B cell (primary cell): ENCODE measurements at regions not wholly inside any gene's neighbourhood (a gene's known extent, or its start where the extent isn't known, plus 50 kb on each side); places are given as distances from the start of the nearest gene placed in this dataset.

Source experiments
- ATAC-seq: fragments of 200-7000 bp; cut with Tn5 transposase; one replicate; pipeline ENCODE4 v1.10.0; 2021; ENCODE audit warnings: low read depth, mild to moderate bottlenecking, moderate number of reproducible peaks, moderate library complexity
- CTCF ChIA-PET: fragments of 350-600 bp; sonication (Branson Sonifier 250); formaldehyde crosslinking; loops from one replicate; lab custom pipeline; 2021; ENCODE audit warnings: antibody characterized with exemption, inconsistent platforms; lab: Charles Lee
- POLR2A ChIA-PET: fragments of 350-600 bp; sonication (Branson Sonifier 250); formaldehyde crosslinking; loops from one replicate; lab custom pipeline; 2021; ENCODE audit warnings: antibody characterized with exemption; lab: Charles Lee
- DNase-seq: peaks from one replicate; pipeline ENCODE4 v3.0.0; 2013
- H2AFZ ChIP-seq: 2 replicates; pipeline ENCODE4 v1.6.1; 2012; ENCODE audit warnings: mild to moderate bottlenecking, low read depth, low read length; ENCODE audit not compliant: insufficient read depth, poor library complexity, severe bottlenecking
- H3K27ac ChIP-seq, 2 donors: 1 replicate in 1 of 2; 2 replicates in 1 of 2; pipeline ENCODE4 v1.5.1; 2012 to 2013; ENCODE audit warnings: low read length in 2 of 2, mild to moderate bottlenecking in 2 of 2, moderate library complexity in 1 of 2
- H3K27me3 ChIP-seq, 4 experiments: fragments of 200-600 bp in 1 of 4; sonication (generic) in 1 of 4; replicated peaks in 1 of 4; 1 replicate in 2 of 4; 2 replicates in 2 of 4; pipeline versions ENCODE4 v1.6.1 to v1.7.0; 2013 to 2016; ENCODE audit warnings: low read length in 3 of 4, mild to moderate bottlenecking in 2 of 4, mixed read lengths in 1 of 4, moderate library complexity in 1 of 4; ENCODE audit not compliant: insufficient read depth in 4 of 4, control insufficient read depth in 3 of 4; ENCODE audit errors: control extremely low read depth in 1 of 4
- H3K36me3 ChIP-seq, 2 experiments: replicated peaks in 1 of 2; 1 replicate in 1 of 2; 2 replicates in 1 of 2; pipeline versions ENCODE4 v1.6.1 to v1.7.1; 2013; ENCODE audit warnings: low read length in 1 of 2; ENCODE audit not compliant: insufficient read depth in 2 of 2, control insufficient read depth in 1 of 2; ENCODE audit errors: control extremely low read depth in 1 of 2, extremely low read depth in 1 of 2
- H3K4me1 ChIP-seq, 2 donors: fragments of 200-600 bp in 1 of 2; sonication (generic) in 1 of 2; 1 replicate in 1 of 2; 2 replicates in 1 of 2; pipeline versions ENCODE4 v1.5.1 to v1.6.1; 2013 to 2017; ENCODE audit warnings: low read length in 2 of 2; ENCODE audit not compliant: control insufficient read depth in 2 of 2, insufficient read depth in 2 of 2
- H3K4me2 ChIP-seq: replicated peaks from 2 replicates; pipeline ENCODE3; 2012; ENCODE audit warnings: mild to moderate bottlenecking, low read depth, low read length; ENCODE audit not compliant: poor library complexity, severe bottlenecking
- H3K4me3 ChIP-seq, 5 experiments: fragments of 200-600 bp in 1 of 5; sonication (generic) in 1 of 5; 1 replicate in 3 of 5; 2 replicates in 2 of 5; pipeline versions ENCODE4 v1.5.1 to v1.7.0; 2011 to 2016; ENCODE audit warnings: low read length in 4 of 5, mild to moderate bottlenecking in 4 of 5, low read depth in 2 of 5, control low read depth in 1 of 5, moderate library complexity in 1 of 5; ENCODE audit not compliant: insufficient read depth in 1 of 5; ENCODE audit errors: control extremely low read depth in 1 of 5, extremely low read depth in 1 of 5
- H3K79me2 ChIP-seq: fragments of 200-600 bp; sonication (generic); one replicate; pipeline ENCODE4 v1.6.0; 2016; ENCODE audit warnings: low read length; ENCODE audit not compliant: control insufficient read depth, insufficient read depth
- H3K9ac ChIP-seq: fragments of 200-600 bp; sonication (generic); 2 replicates; pipeline ENCODE4 v1.6.1; 2017; ENCODE audit warnings: mild to moderate bottlenecking, low read length, moderate library complexity
- H3K9me3 ChIP-seq, 3 donors: one replicate each; pipeline versions ENCODE4 v1.6.1 to v1.7.1; 2013; ENCODE audit warnings: low read length in 2 of 3; ENCODE audit not compliant: control insufficient read depth in 2 of 3, insufficient read depth in 1 of 3; ENCODE audit errors: control extremely low read depth in 1 of 3
- H4K20me1 ChIP-seq: 2 replicates; pipeline ENCODE4 v1.6.0; 2012; ENCODE audit warnings: mild to moderate bottlenecking, low read length; ENCODE audit not compliant: insufficient read depth, control insufficient read depth, poor library complexity, severe bottlenecking
- H3K27ac Mint-ChIP-seq: one replicate; pipeline ENCODE4 v1.8.0; 2021; ENCODE audit warnings: mixed read lengths
- H3K27me3 Mint-ChIP-seq: one replicate; pipeline ENCODE4 v1.8.0; 2021; ENCODE audit warnings: mixed read lengths
- H3K4me1 Mint-ChIP-seq: one replicate; pipeline ENCODE4 v1.8.0; 2021; ENCODE audit warnings: mixed read lengths
- H3K4me3 Mint-ChIP-seq: one replicate; pipeline ENCODE4 v1.8.0; 2021; ENCODE audit warnings: mixed read lengths
- H3K9me3 Mint-ChIP-seq: one replicate; pipeline ENCODE4 v1.8.0; 2022; ENCODE audit warnings: mixed read lengths; ENCODE audit not compliant: insufficient read depth
- EZH2 ChIP-seq: IDR thresholded peaks from 2 replicates; pipeline ENCODE4 v1.6.1; 2012; ENCODE audit warnings: borderline replicate concordance, low read depth, mild to moderate bottlenecking, moderate library complexity, low read length; ENCODE audit not compliant: insufficient read depth, poor library complexity, severe bottlenecking
- WGBS: methylation state at CpG from one replicate; pipeline ENCODE4 v1.1.5; 2013; ENCODE audit warnings: missing lambda C conversion rate; ENCODE audit not compliant: insufficient coverage; 5-methylcytosine and 5-hydroxymethylcytosine counted together
- intact Hi-C: fragments of 100-400 bp; cut with micrococcal nuclease; formaldehyde crosslinking; loops from one replicate; pipeline ENCODE4 v1.10.0; 2022
- TF ChIP-seq, protein P1 (sequence below): fragments of 200-600 bp; IDR thresholded peaks from one replicate; pipeline ENCODE4 v1.8.0; 2022; ENCODE audit warnings: antibody characterized with exemption, mild to moderate bottlenecking

- H3K27me3 ChIP-seq = no peaks in the 10 kb centered on the region
- ATAC-seq = no peak
- no peaks in the 10 kb centered on the region for H3K27me3 Mint-ChIP-seq
- CTCF ChIA-PET = interaction anchor here (0.8 to 5.0 kb wide), 4 partner anchors 11 to 180 kb away, joined by 3 to 19 read pairs (median 3); no protein-coding TSS in a partner anchor
- WGBS = 34% methylated on average over 2 of the region's 5 CpGs
- peak overlapping the region; percentile 64 for H3K4me2 ChIP-seq
- H3K4me3 Mint-ChIP-seq = peak overlapping the region; percentile 38
- H3K4me1 Mint-ChIP-seq = peaks cover 75% of the 10 kb centered on the region
- no peak for TF ChIP-seq EZH2
- TF ChIP-seq, protein P1, sequence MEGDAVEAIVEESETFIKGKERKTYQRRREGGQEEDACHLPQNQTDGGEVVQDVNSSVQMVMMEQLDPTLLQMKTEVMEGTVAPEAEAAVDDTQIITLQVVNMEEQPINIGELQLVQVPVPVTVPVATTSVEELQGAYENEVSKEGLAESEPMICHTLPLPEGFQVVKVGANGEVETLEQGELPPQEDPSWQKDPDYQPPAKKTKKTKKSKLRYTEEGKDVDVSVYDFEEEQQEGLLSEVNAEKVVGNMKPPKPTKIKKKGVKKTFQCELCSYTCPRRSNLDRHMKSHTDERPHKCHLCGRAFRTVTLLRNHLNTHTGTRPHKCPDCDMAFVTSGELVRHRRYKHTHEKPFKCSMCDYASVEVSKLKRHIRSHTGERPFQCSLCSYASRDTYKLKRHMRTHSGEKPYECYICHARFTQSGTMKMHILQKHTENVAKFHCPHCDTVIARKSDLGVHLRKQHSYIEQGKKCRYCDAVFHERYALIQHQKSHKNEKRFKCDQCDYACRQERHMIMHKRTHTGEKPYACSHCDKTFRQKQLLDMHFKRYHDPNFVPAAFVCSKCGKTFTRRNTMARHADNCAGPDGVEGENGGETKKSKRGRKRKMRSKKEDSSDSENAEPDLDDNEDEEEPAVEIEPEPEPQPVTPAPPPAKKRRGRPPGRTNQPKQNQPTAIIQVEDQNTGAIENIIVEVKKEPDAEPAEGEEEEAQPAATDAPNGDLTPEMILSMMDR = no peak
- no peaks in the 10 kb centered on the region for H3K9me3 ChIP-seq
- H3K79me2 ChIP-seq = peaks cover 92% of the 10 kb centered on the region
- H2AFZ ChIP-seq = peak overlapping the region; percentile 16
- peak overlapping the region; percentile 50 for H3K27ac Mint-ChIP-seq
- peaks cover 18% of the 10 kb centered on the region for H4K20me1 ChIP-seq
- no peaks in the 10 kb centered on the region for H3K9me3 Mint-ChIP-seq
- H3K4me3 ChIP-seq = peak overlapping the region in 2 of 5 experiments; percentile 5 to 28
- H3K27ac ChIP-seq = peak overlapping the region; percentile 33 to 78
- intact Hi-C loops = loop anchor here (2.0 to 5.0 kb wide), 3 partner anchors 16 to 161 kb away; no protein-coding TSS in a partner anchor
- POLR2A ChIA-PET = no interaction called here
- peaks cover 51 to 53% of the 10 kb centered on the region in 2 donors for H3K4me1 ChIP-seq
- no peak for DNase-seq
- peak overlapping the region; percentile 41 for H3K9ac ChIP-seq
- H3K36me3 ChIP-seq = peaks cover 0 to 36% of the 10 kb centered on the region in 2 experiments
Observed at GRCh38 chr6:11331111-11331510, 98.6 kb upstream of the NEDD9 start.

DNA sequence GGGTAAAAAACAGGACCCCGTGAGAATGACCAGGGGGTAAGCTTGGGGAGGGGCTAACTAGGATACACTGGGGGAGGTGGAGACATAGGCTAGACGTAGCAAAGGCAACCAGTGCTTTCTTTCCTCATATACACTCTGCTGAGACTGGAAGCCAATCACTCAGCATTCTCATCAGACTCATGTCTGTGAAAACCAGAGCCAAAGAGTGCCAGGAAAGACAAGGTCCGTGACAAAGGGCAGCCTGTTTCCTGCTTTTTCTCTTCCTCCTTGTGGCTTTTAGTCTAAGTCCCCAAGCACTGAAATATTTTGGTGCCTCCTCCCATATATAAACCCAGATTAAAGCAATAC is 97.9 kb upstream of the NEDD9 start:
- intact Hi-C loops = loop anchor here (2.0 to 5.0 kb wide), 3 partner anchors 16 to 162 kb away; no protein-coding TSS in a partner anchor
- no peak overlapping the region for H3K4me3 ChIP-seq
- no peaks in the 10 kb centered on the region for H3K27me3 ChIP-seq
- ChIA-PET POLR2A (interaction anchor here (0.8 to 0.9 kb wide), 2 partner anchors 12 to 98 kb away, joined by 3 read pairs; no protein-coding TSS in a partner anchor), CTCF (interaction anchor here (1.0 to 5.0 kb wide), 2 partner anchors 32 to 166 kb away, joined by 3 to 19 read pairs; no protein-coding TSS in a partner anchor)
- H3K9me3 ChIP-seq = no peaks in the 10 kb centered on the region
- H3K36me3 ChIP-seq = peaks cover 0 to 33% of the 10 kb centered on the region in 2 experiments
- H4K20me1 ChIP-seq = peaks cover 13% of the 10 kb centered on the region
- Mint-ChIP-seq H3K9me3 (no peaks in the 10 kb centered on the region), H3K27ac (peak overlapping the region; percentile 76), H3K4me3 (peak overlapping the region; percentile 38), H3K4me1 (peaks cover 71% of the 10 kb centered on the region), H3K27me3 (no peaks in the 10 kb centered on the region)
- H3K9ac ChIP-seq = peak overlapping the region; percentile 41
- no peak overlapping the region for H2AFZ ChIP-seq
- peaks cover 53 to 54% of the 10 kb centered on the region in 2 donors for H3K4me1 ChIP-seq
- H3K79me2 ChIP-seq = peaks cover 92% of the 10 kb centered on the region
- H3K4me2 ChIP-seq = peak overlapping the region; percentile 64
- DNase-seq (no peak), ATAC-seq (no peak)
- WGBS = 10% methylated on average over 2 of the region's 3 CpGs
- H3K27ac ChIP-seq = peak overlapping the region; percentile 33 to 78
- TF ChIP-seq, protein P1 = no peak
- TF ChIP-seq EZH2 = no peak
